GM18507 (cell line): ENCODE measurements at regions not wholly inside any gene's neighbourhood (a gene's known extent, or its start where the extent isn't known, plus 50 kb on each side); places are given as distances from the start of the nearest gene placed in this dataset.

Source experiments
- DNase-seq: peaks from one replicate; pipeline ENCODE4 v3.0.0; 2011; ENCODE audit warnings: low read depth; ENCODE audit not compliant: insufficient read length; ENCODE audit errors: extremely low spot score
- FAIRE-seq: peaks from 2 replicates; lab custom pipeline; 2011; peaks lifted over from hg19 to GRCh38; lab: Jason Lieb, UNC

- peak; percentile 82 for FAIRE-seq
These were observed 234.3 kb downstream of the ZNF674 start for GRCh38 chrX:46310815-46311497.

GRCh38 chrX:46308110-46308509 lies 237.1 kb downstream of the ZNF674 start:
- FAIRE-seq, result no peak
- no peak for DNase-seq

More at GRCh38 chrX:46310815-46311497, 234.3 kb downstream of the ZNF674 start:
- DNase-seq, result no peak

- DNase-seq (no peak), FAIRE-seq (no peak)
These were observed 239.1 kb downstream of the ZNF674 start for GRCh38 chrX:46306103-46306502.

- no peak for FAIRE-seq
These were observed 239.8 kb downstream of the ZNF674 start for GRCh38 chrX:46305431-46305830.

GRCh38 chrX:46301903-46302302 lies 243.3 kb downstream of the ZNF674 start:
- FAIRE-seq, result no peak
- DNase-seq, result no peak

More at GRCh38 chrX:46305431-46305830, 239.8 kb downstream of the ZNF674 start:
- DNase-seq, result no peak

GRCh38 chrX:46298821-46299220 lies 246.4 kb downstream of the ZNF674 start:
- DNase-seq (no peak), FAIRE-seq (no peak)

GRCh38 chrX:46295963-46296362 lies 249.3 kb downstream of the ZNF674 start:
- FAIRE-seq, result no peak
- DNase-seq, result no peak

- no peak for FAIRE-seq
- no peak for DNase-seq
These were observed 251.0 kb downstream of the ZNF674 start for GRCh38 chrX:46294234-46294633.

GRCh38 chrX:46279925-46280313 lies 265.3 kb downstream of the ZNF674 start:
- peak; percentile 26 for FAIRE-seq
- no peak for DNase-seq

- no peak for DNase-seq
- peak; percentile 18 for FAIRE-seq
These were observed 265.9 kb downstream of the ZNF674 start for GRCh38 chrX:46279214-46279924.

GRCh38 chrX:46278572-46278971 lies 266.6 kb downstream of the ZNF674 start:
- FAIRE-seq (no peak), DNase-seq (no peak)

GRCh38 chrX:46268412-46268811 lies 276.8 kb downstream of the ZNF674 start:
- FAIRE-seq (no peak), DNase-seq (no peak)

- DNase-seq (no peak), FAIRE-seq (no peak)
These were observed 281.7 kb downstream of the ZNF674 start for GRCh38 chrX:46263494-46263893.

- no peak for DNase-seq
These were observed 282.9 kb downstream of the ZNF674 start for GRCh38 chrX:46262304-46262703.

GRCh38 chrX:46260499-46260898 lies 284.7 kb downstream of the ZNF674 start:
- no peak for FAIRE-seq
- DNase-seq, result no peak

More at GRCh38 chrX:46262304-46262703, 282.9 kb downstream of the ZNF674 start:
- no peak for FAIRE-seq

GRCh38 chrX:46258356-46258755 lies 286.9 kb downstream of the ZNF674 start:
- FAIRE-seq (no peak), DNase-seq (no peak)

- DNase-seq (no peak), FAIRE-seq (no peak)
These were observed 287.8 kb downstream of the ZNF674 start for GRCh38 chrX:46257451-46257879.

- DNase-seq (no peak), FAIRE-seq (no peak)
These were observed 288.3 kb downstream of the ZNF674 start for GRCh38 chrX:46256875-46257274.

GRCh38 chrX:46255046-46255445 lies 290.2 kb downstream of the ZNF674 start:
- FAIRE-seq (no peak), DNase-seq (no peak)

- DNase-seq, result no peak
- FAIRE-seq, result peak; percentile 53
These were observed 290.6 kb downstream of the ZNF674 start for GRCh38 chrX:46254641-46255040.

- FAIRE-seq (no peak), DNase-seq (no peak)
These were observed 293.5 kb downstream of the ZNF674 start for GRCh38 chrX:46251755-46252154.
